ENCODE measurements at regions not wholly inside any gene's neighbourhood (a gene's known extent, or its start where the extent isn't known, plus 50 kb on each side); places are given as distances from the start of the nearest gene placed in this dataset.

GRCh38 chr18:1891641-1892040 lies 679.7 kb downstream of the METTL4 start:
- TF ChIP-seq YY1 (IDR thresholded peaks at IDR 0.05; ENCODE audit: low read depth) (no peak), FOXJ3 (CRISPR knock-in tag; IDR thresholded peaks at IDR 0.05) (no peak), RAD21 (IDR thresholded peaks at IDR 0.05; ENCODE audit: low read length) (no peak)
- Histone ChIP-seq H3K9me3 (no peaks in the 10 kb centered on the region), H3K27me3 (ENCODE audit: insufficient read depth) (no peaks in the 10 kb centered on the region), H3K4me2 (no peak overlapping the region), H3K27ac (ENCODE audit: low read depth in 2 of 2, low read length in 1 of 2) (no peak overlapping the region), H2AFZ (ENCODE audit: low read depth) (no peak overlapping the region), H3K79me2 (ENCODE audit: insufficient read depth) (no peaks in the 10 kb centered on the region), H3K4me1 (ENCODE audit: control insufficient read depth in 1 of 2, insufficient read depth in 2 of 2, low read depth in 1 of 2, low read length in 1 of 2) (no peaks in the 10 kb centered on the region), H3K9me2 (0 out of 2 replicates have a peak, but pooled peaks cover 3% of the 10 kb centered on the region), H3K4me3 (ENCODE audit: low read depth in 2 of 2, low read length in 1 of 2) (no peak overlapping the region), H3F3A (replicated peaks; ENCODE audit: insufficient read depth) (no peaks in the 10 kb centered on the region), H3K36me3 (replicated peaks in 1 of 2; ENCODE audit: control insufficient read depth in 1 of 2, insufficient read depth in 2 of 2, low read length in 1 of 2) (no peaks in the 10 kb centered on the region), H3K9ac (no peak overlapping the region), H4K20me1 (ENCODE audit: insufficient read depth) (no peaks in the 10 kb centered on the region)
- ChIA-PET CTCF (interaction anchor here (0.9 kb wide), 1 partner anchor 9 kb away, joined by 3 read pairs; no protein-coding TSS in a partner anchor), POLR2A (no interaction called here)
- no peak for DNase-seq
- WGBS (ENCODE audit: low lambda C conversion rate): 0% methylated on average over 1 of the region's 1 CpG

GRCh38 chr18:1892191-1892590 lies 679.1 kb downstream of the METTL4 start:
- TF ChIP-seq, protein P1, sequence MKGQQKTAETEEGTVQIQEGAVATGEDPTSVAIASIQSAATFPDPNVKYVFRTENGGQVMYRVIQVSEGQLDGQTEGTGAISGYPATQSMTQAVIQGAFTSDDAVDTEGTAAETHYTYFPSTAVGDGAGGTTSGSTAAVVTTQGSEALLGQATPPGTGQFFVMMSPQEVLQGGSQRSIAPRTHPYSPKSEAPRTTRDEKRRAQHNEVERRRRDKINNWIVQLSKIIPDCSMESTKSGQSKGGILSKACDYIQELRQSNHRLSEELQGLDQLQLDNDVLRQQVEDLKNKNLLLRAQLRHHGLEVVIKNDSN (IDR thresholded peaks at IDR 0.05; ENCODE audit: borderline replicate concordance, low read depth): no peak
- TF ChIP-seq SMC3 (IDR thresholded peaks at IDR 0.05; ENCODE audit: low read depth, low read length) (no peak), TAF1 (IDR thresholded peaks at IDR 0.05; ENCODE audit: borderline replicate concordance, low read depth, low read length) (no peak), MEF2A (IDR thresholded peaks at IDR 0.05; ENCODE audit: borderline replicate concordance, low read depth) (no peak), TEAD4 (IDR thresholded peaks at IDR 0.05; ENCODE audit: borderline replicate concordance, insufficient read depth) (no peak), RFX5 (IDR thresholded peaks at IDR 0.05; ENCODE audit: low read length) (no peak), EP300 (IDR thresholded peaks at IDR 0.05; ENCODE audit: borderline replicate concordance in 1 of 2, low read depth in 1 of 2, low read length in 1 of 2) (no peak), IRF3 (IDR thresholded peaks at IDR 0.05; ENCODE audit: low read depth, low read length) (no peak), TCF12 (IDR thresholded peaks at IDR 0.05) (no peak), RXRA (IDR thresholded peaks at IDR 0.05; ENCODE audit: borderline replicate concordance, low read depth) (no peak), RAD21 (IDR thresholded peaks at IDR 0.05; ENCODE audit: low read length) (no peak)
- Histone ChIP-seq H3K9me3 (no peaks in the 10 kb centered on the region), H3K4me3 (ENCODE audit: low read depth in 2 of 2, low read length in 1 of 2) (no peak overlapping the region), H3K4me1 (ENCODE audit: control insufficient read depth in 1 of 2, insufficient read depth in 2 of 2, low read depth in 1 of 2, low read length in 1 of 2) (no peaks in the 10 kb centered on the region), H3K79me2 (ENCODE audit: insufficient read depth) (no peaks in the 10 kb centered on the region), H3K27me3 (ENCODE audit: insufficient read depth) (no peaks in the 10 kb centered on the region), H3F3A (replicated peaks; ENCODE audit: insufficient read depth) (no peaks in the 10 kb centered on the region), H3K9me2 (0 out of 2 replicates have a peak, but pooled peaks cover 3% of the 10 kb centered on the region), H3K9ac (no peak overlapping the region), H2AFZ (ENCODE audit: low read depth) (no peak overlapping the region), H3K4me2 (no peak overlapping the region), H3K27ac (ENCODE audit: low read depth in 2 of 2, low read length in 1 of 2) (no peak overlapping the region), H3K36me3 (replicated peaks in 1 of 2; ENCODE audit: control insufficient read depth in 1 of 2, insufficient read depth in 2 of 2, low read length in 1 of 2) (no peaks in the 10 kb centered on the region), H4K20me1 (ENCODE audit: insufficient read depth) (no peaks in the 10 kb centered on the region)
- DNase-seq: no peak
- POLR2A ChIA-PET: no interaction called here
- CTCF ChIA-PET: no interaction called here

All from SK-N-SH (cell line).